HepG2 (cell line): ENCODE measurements at regions not wholly inside any gene's neighbourhood (a gene's known extent, or its start where the extent isn't known, plus 50 kb on each side); places are given as distances from the start of the nearest gene placed in this dataset.

ENCODE experiments used
- BRD4 ChIP-seq: sonication (generic); formaldehyde crosslinking; IDR thresholded peaks from 2 replicates; pipeline ENCODE4 v1.4.0; 2020; ENCODE audit warnings: missing genetic modification reagents
- CEBPB ChIP-seq: IDR thresholded peaks from 2 replicates; pipeline ENCODE4 v1.6.1; 2011; ENCODE audit warnings: low read depth, low read length, improper control_type of control experiment, borderline replicate concordance
- CTCF ChIP-seq: sonication (generic); formaldehyde crosslinking; IDR thresholded peaks from 2 replicates; pipeline ENCODE4 v1.5.0; 2020; ENCODE audit warnings: mild to moderate bottlenecking, missing genetic modification reagents, moderate library complexity
- KAT8 ChIP-seq: IDR thresholded peaks from 2 replicates; pipeline ENCODE4 v1.6.1; 2016; ENCODE audit warnings: missing genetic modification reagents, missing compliant biosample characterization
- MAFK ChIP-seq, 2 experiments: IDR thresholded peaks in 1 of 2; conservative IDR thresholded peaks in 1 of 2; 2 replicates each; pipeline ENCODE4 v1.6.1; 2011; ENCODE audit warnings: improper control_type of control experiment in 2 of 2, low read length in 2 of 2
- PHF20 ChIP-seq: sonication (generic); formaldehyde crosslinking; IDR thresholded peaks from 2 replicates; pipeline ENCODE4 v1.5.0; 2020; ENCODE audit warnings: mild to moderate bottlenecking, missing genetic modification reagents
- POLR2A ChIP-seq, 2 experiments: IDR thresholded peaks; 2 replicates each; pipeline ENCODE4 v1.6.1; 2011; ENCODE audit warnings: low read depth in 2 of 2, low read length in 2 of 2, mild to moderate bottlenecking in 1 of 2, moderate library complexity in 1 of 2; ENCODE audit not compliant: insufficient read depth in 1 of 2
- ZBTB43 ChIP-seq: sonication (generic); formaldehyde crosslinking; conservative IDR thresholded peaks from 2 replicates; pipeline ENCODE4 v1.4.0; 2020; ENCODE audit warnings: missing genetic modification reagents
- ZFX ChIP-seq: sonication (generic); formaldehyde crosslinking; IDR thresholded peaks from 2 replicates; pipeline ENCODE4 v1.4.0; 2020; ENCODE audit warnings: mild to moderate bottlenecking, low read depth, missing genetic modification reagents, moderate library complexity
- ZNF10 ChIP-seq: sonication (generic); formaldehyde crosslinking; IDR thresholded peaks from 2 replicates; pipeline ENCODE4 v1.4.0; 2020; ENCODE audit warnings: mild to moderate bottlenecking, low read depth, missing genetic modification reagents, borderline replicate concordance

DNA sequence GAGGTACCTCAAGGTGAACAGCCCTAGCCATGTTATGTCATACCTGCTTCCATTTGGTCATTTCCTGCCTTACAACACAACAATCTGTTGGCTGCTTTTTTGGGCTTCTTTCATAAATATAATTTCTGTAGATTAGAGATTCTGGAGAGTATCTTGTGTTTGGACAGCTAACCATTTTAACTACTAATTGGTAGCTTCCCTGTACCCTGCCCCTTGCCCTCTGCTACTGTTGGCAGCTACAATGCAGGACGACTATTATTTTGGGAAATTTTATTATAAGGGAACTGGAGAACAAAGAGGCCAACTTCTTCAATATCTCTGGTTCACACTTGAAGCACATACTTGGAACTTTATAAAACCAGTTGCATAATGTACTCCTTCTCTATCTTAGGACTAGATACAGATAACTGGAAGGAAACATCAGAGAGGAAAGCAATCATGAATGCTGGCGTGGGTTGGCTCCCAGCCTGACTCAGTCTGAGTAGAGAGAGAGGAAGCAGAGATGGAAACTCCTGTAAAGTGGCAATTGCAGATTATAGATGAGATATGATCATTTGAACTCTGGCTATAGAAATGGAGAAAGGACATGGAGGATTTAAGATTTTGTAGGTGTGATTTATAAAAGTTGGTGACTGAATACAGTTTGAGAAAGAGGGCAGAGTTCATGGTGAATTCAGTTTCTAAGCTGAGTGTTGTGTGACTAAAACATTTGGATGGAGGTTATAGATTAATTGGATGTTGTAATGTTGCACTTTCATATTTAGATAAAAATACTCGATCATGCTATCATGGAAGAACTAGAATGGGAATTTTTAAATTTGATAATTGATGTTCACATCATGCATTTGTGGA, 74.5 kb downstream of the MDH1 start:
- TF ChIP-seq CTCF (CRISPR knock-in tag), result no peak
- no peak for TF ChIP-seq PHF20 (CRISPR knock-in tag)
- no peak for TF ChIP-seq MAFK (conservative IDR thresholded peaks at IDR 0.05 in 1 of 2, IDR thresholded peaks at IDR 0.05 in 1 of 2; ENCODE audit: low read length in 2 of 2)
- no peak for TF ChIP-seq BRD4
- TF ChIP-seq ZFX (CRISPR knock-in tag), result no peak
- no peak for TF ChIP-seq KAT8 (CRISPR knock-in tag)
- no peak for TF ChIP-seq ZBTB43 (CRISPR knock-in tag)
- no peak for TF ChIP-seq ZNF10 (CRISPR knock-in tag)
- TF ChIP-seq POLR2A (IDR thresholded peaks at IDR 0.05; ENCODE audit: insufficient read depth in 1 of 2, low read depth in 2 of 2, low read length in 2 of 2), result no peak
- no peak for TF ChIP-seq CEBPB
